Upper lobe of right lung (tissue), 1 donor: ENCODE measurements at regions not wholly inside any gene's neighbourhood (a gene's known extent, or its start where the extent isn't known, plus 50 kb on each side); places are given as distances from the start of the nearest gene placed in this dataset.
"Not testable (repeated sequence)": the region's sequence is repeated elsewhere in the genome, so short reads cannot be mapped to it uniquely, and the experiment has no call there.

Experiments
- ATAC-seq: fragments of 200-7000 bp; cut with Tn5 transposase; one replicate; pipeline ENCODE4 v1.9.1; 2020; ENCODE audit warnings: mild to moderate bottlenecking, moderate library complexity
- DNase-seq: peaks from one replicate; pipeline ENCODE4 v3.0.0-alpha.2; 2020
- H3K27ac ChIP-seq: fragments of 200-600 bp; one replicate; pipeline ENCODE4 v1.8.0; 2022
- H3K27me3 ChIP-seq: fragments of 200-600 bp; one replicate; pipeline ENCODE4 v1.8.0; 2022; ENCODE audit warnings: mild to moderate bottlenecking
- H3K36me3 ChIP-seq: fragments of 200-600 bp; one replicate; pipeline ENCODE4 v1.8.0; 2022
- H3K4me1 ChIP-seq: fragments of 200-600 bp; one replicate; pipeline ENCODE4 v1.8.0; 2022
- H3K4me3 ChIP-seq: fragments of 200-600 bp; one replicate; pipeline ENCODE4 v1.8.0; 2022; ENCODE audit warnings: mild to moderate bottlenecking
- H3K9me3 ChIP-seq: fragments of 200-600 bp; one replicate; pipeline ENCODE4 v1.8.0; 2022
- CTCF ChIP-seq: fragments of 200-600 bp; IDR thresholded peaks from one replicate; pipeline ENCODE4 v1.8.0; 2022; ENCODE audit warnings: antibody characterized with exemption
- intact Hi-C: fragments of 100-400 bp; cut with DNase I; formaldehyde crosslinking; loops from one replicate; pipeline ENCODE4 v1.11.0; 2022
- donor health status: DM: no; HTN: yes; CAD: no; lungs with severe emphysema.

GRCh38 chr3:182325213-182325950 is 467.9 kb upstream of the ATP11B start:
- ATAC-seq, result no peak
- Histone ChIP-seq H3K36me3 (no peaks in the 10 kb centered on the region), H3K27ac (no peak overlapping the region), H3K9me3 (no peaks in the 10 kb centered on the region), H3K27me3 (no peaks in the 10 kb centered on the region), H3K4me3 (no peak overlapping the region), H3K4me1 (no peaks in the 10 kb centered on the region)
- DNase-seq, result no peak
- intact Hi-C loops, result no loop called here
- TF ChIP-seq CTCF, result no peak

GRCh38 chr3:182327196-182327681 is 466.1 kb upstream of the ATP11B start:
- intact Hi-C loops, result no loop called here
- Histone ChIP-seq H3K4me3 (no peak overlapping the region), H3K27ac (no peak overlapping the region), H3K36me3 (no peaks in the 10 kb centered on the region), H3K27me3 (no peaks in the 10 kb centered on the region), H3K4me1 (no peaks in the 10 kb centered on the region), H3K9me3 (no peaks in the 10 kb centered on the region)
- no peak for TF ChIP-seq CTCF
- DNase-seq (no peak), ATAC-seq (no peak)

GRCh38 chr3:182330646-182331045 is 462.7 kb upstream of the ATP11B start:
- TF ChIP-seq CTCF, result no peak
- ATAC-seq, result no peak
- no peak overlapping the region for H3K27ac ChIP-seq
- H3K27me3 ChIP-seq, result no peaks in the 10 kb centered on the region
- no peak overlapping the region for H3K4me3 ChIP-seq
- intact Hi-C loops, result no loop called here
- no peaks in the 10 kb centered on the region for H3K36me3 ChIP-seq
- no peaks in the 10 kb centered on the region for H3K4me1 ChIP-seq
- no peak for DNase-seq
- H3K9me3 ChIP-seq, result no peaks in the 10 kb centered on the region

- no peak for ATAC-seq
Observed at GRCh38 chr3:182331341-182331740, 462.0 kb upstream of the ATP11B start.

GRCh38 chr3:182342252-182342651 is 451.1 kb upstream of the ATP11B start:
- TF ChIP-seq CTCF, result no peak
- Histone ChIP-seq H3K9me3 (no peaks in the 10 kb centered on the region), H3K4me1 (no peaks in the 10 kb centered on the region), H3K27ac (no peak overlapping the region), H3K36me3 (no peaks in the 10 kb centered on the region), H3K27me3 (no peaks in the 10 kb centered on the region), H3K4me3 (no peak overlapping the region)
- intact Hi-C loops, result no loop called here
- ATAC-seq (no peak), DNase-seq (no peak)

More at GRCh38 chr3:182331341-182331740, 462.0 kb upstream of the ATP11B start:
- H3K4me3 ChIP-seq, result no peak overlapping the region
- H3K36me3 ChIP-seq, result no peaks in the 10 kb centered on the region
- TF ChIP-seq CTCF, result no peak
- no peaks in the 10 kb centered on the region for H3K27me3 ChIP-seq
- H3K9me3 ChIP-seq, result no peaks in the 10 kb centered on the region
- intact Hi-C loops, result no loop called here
- no peak for DNase-seq
- H3K4me1 ChIP-seq, result no peaks in the 10 kb centered on the region
- no peak overlapping the region for H3K27ac ChIP-seq

GRCh38 chr3:182344026-182344425 is 449.3 kb upstream of the ATP11B start:
- H3K36me3 ChIP-seq, H3K27ac ChIP-seq: not testable (repeated sequence)

More at GRCh38 chr3:182344026-182344425, 449.3 kb upstream of the ATP11B start:
- DNase-seq, H3K4me3 ChIP-seq, ATAC-seq, intact Hi-C loops, H3K4me1 ChIP-seq, H3K27me3 ChIP-seq, H3K9me3 ChIP-seq: not testable (repeated sequence)
